ENCODE measurements at regions not wholly inside any gene's neighbourhood (a gene's known extent, or its start where the extent isn't known, plus 50 kb on each side); places are given as distances from the start of the nearest gene placed in this dataset.

DNA sequence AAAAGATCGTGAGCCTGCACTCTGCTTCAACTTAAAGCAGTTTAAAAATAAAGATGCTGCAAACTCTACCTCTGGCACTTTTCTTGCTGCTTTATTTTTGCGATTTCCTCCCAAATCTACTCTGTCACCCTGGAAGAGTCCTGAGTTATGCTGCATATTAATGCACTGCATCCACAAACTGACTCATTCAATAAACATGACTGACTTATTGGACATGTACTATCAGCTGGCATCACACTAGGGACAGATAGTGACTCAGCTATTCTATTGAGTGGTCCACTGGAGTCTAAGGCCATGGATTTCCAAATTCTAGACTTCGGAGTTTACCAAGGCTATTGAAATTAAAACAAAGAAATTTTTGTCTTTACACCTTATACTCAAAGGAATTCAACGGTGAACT, 90.7 kb upstream of the PTPRR start:
- TF ChIP-seq POLR2A (IDR thresholded peaks at IDR 0.05; ENCODE audit: low read depth): no peak
- TF ChIP-seq, protein P1, sequence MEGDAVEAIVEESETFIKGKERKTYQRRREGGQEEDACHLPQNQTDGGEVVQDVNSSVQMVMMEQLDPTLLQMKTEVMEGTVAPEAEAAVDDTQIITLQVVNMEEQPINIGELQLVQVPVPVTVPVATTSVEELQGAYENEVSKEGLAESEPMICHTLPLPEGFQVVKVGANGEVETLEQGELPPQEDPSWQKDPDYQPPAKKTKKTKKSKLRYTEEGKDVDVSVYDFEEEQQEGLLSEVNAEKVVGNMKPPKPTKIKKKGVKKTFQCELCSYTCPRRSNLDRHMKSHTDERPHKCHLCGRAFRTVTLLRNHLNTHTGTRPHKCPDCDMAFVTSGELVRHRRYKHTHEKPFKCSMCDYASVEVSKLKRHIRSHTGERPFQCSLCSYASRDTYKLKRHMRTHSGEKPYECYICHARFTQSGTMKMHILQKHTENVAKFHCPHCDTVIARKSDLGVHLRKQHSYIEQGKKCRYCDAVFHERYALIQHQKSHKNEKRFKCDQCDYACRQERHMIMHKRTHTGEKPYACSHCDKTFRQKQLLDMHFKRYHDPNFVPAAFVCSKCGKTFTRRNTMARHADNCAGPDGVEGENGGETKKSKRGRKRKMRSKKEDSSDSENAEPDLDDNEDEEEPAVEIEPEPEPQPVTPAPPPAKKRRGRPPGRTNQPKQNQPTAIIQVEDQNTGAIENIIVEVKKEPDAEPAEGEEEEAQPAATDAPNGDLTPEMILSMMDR (IDR thresholded peaks at IDR 0.05): no peak

Measured in esophagus muscularis mucosa (tissue), 3 donors.